ACC112 (cell line): ENCODE measurements at regions not wholly inside any gene's neighbourhood (a gene's known extent, or its start where the extent isn't known, plus 50 kb on each side); places are given as distances from the start of the nearest gene placed in this dataset.

Source experiments
- H2AFZ ChIP-seq: fragments of 200-600 bp; sonication (generic); one replicate; pipeline ENCODE4 v1.6.0; 2017; ENCODE audit warnings: antibody characterized with exemption, low read length; ENCODE audit not compliant: unreplicated experiment
- H3K27ac ChIP-seq: fragments of 200-600 bp; sonication (generic); 2 replicates; pipeline ENCODE4 v1.5.1; 2014; ENCODE audit warnings: low read depth, mild to moderate bottlenecking, antibody characterized with exemption, low read length, moderate library complexity
- H3K27me3 ChIP-seq: fragments of 200-600 bp; sonication (generic); 2 replicates; pipeline ENCODE4 v1.6.1; 2014; ENCODE audit warnings: mild to moderate bottlenecking, antibody characterized with exemption, low read length, moderate library complexity, mixed read lengths; ENCODE audit not compliant: insufficient read depth
- H3K36me3 ChIP-seq: fragments of 200-600 bp; sonication (generic); 2 replicates; pipeline ENCODE4 v1.6.1; 2016; ENCODE audit warnings: mild to moderate bottlenecking, antibody characterized with exemption, low read length, moderate library complexity, mixed read lengths; ENCODE audit not compliant: insufficient read depth
- H3K4me1 ChIP-seq: fragments of 200-600 bp; sonication (generic); one replicate; pipeline ENCODE4 v1.6.1; 2016; ENCODE audit warnings: low read length, mixed read lengths; ENCODE audit not compliant: insufficient read depth, unreplicated experiment, control insufficient read depth
- H3K4me3 ChIP-seq: fragments of 200-600 bp; sonication (generic); 2 replicates; pipeline ENCODE4 v1.5.1; 2014; ENCODE audit warnings: mild to moderate bottlenecking, low read depth, low read length
- H3K79me2 ChIP-seq: fragments of 200-600 bp; sonication (generic); one replicate; pipeline ENCODE4 v1.6.0; 2016; ENCODE audit warnings: low read length; ENCODE audit not compliant: control insufficient read depth, unreplicated experiment, insufficient read depth

GRCh38 chr17:52744179-52744578 lies 585.7 kb upstream of the CA10 start:
- Histone ChIP-seq H3K27me3 (no peaks in the 10 kb centered on the region), H3K36me3 (no peaks in the 10 kb centered on the region), H3K4me1 (no peaks in the 10 kb centered on the region), H3K27ac (no peak overlapping the region), H3K4me3 (no peak overlapping the region), H2AFZ (no peak overlapping the region), H3K79me2 (no peaks in the 10 kb centered on the region)

GRCh38 chr17:52740006-52740405 lies 581.5 kb upstream of the CA10 start:
- H3K27me3 ChIP-seq = no peaks in the 10 kb centered on the region
- no peak overlapping the region for H3K4me3 ChIP-seq
- H3K4me1 ChIP-seq = no peaks in the 10 kb centered on the region
- H3K79me2 ChIP-seq = no peaks in the 10 kb centered on the region
- H2AFZ ChIP-seq = no peak overlapping the region
- H3K36me3 ChIP-seq = no peaks in the 10 kb centered on the region
- no peak overlapping the region for H3K27ac ChIP-seq

- Histone ChIP-seq H3K79me2 (no peaks in the 10 kb centered on the region), H3K4me3 (no peak overlapping the region), H3K27ac (no peak overlapping the region), H3K27me3 (no peaks in the 10 kb centered on the region), H2AFZ (no peak overlapping the region), H3K4me1 (no peaks in the 10 kb centered on the region), H3K36me3 (no peaks in the 10 kb centered on the region)
Observed at GRCh38 chr17:52738791-52739190, 580.3 kb upstream of the CA10 start.

GRCh38 chr17:52737071-52737470 lies 578.6 kb upstream of the CA10 start:
- Histone ChIP-seq H3K27me3 (no peaks in the 10 kb centered on the region), H3K36me3 (no peaks in the 10 kb centered on the region), H3K4me3 (no peak overlapping the region), H3K79me2 (no peaks in the 10 kb centered on the region), H3K4me1 (no peaks in the 10 kb centered on the region), H3K27ac (no peak overlapping the region), H2AFZ (no peak overlapping the region)

- Histone ChIP-seq H3K79me2 (no peaks in the 10 kb centered on the region), H3K4me3 (no peak overlapping the region), H3K36me3 (no peaks in the 10 kb centered on the region), H2AFZ (no peak overlapping the region), H3K27ac (no peak overlapping the region), H3K4me1 (no peaks in the 10 kb centered on the region), H3K27me3 (no peaks in the 10 kb centered on the region)
Observed at GRCh38 chr17:52732841-52733240, 574.3 kb upstream of the CA10 start.

- no peaks in the 10 kb centered on the region for H3K4me1 ChIP-seq
- no peak overlapping the region for H3K27ac ChIP-seq
- no peak overlapping the region for H3K4me3 ChIP-seq
- no peaks in the 10 kb centered on the region for H3K36me3 ChIP-seq
- no peak overlapping the region for H2AFZ ChIP-seq
- no peaks in the 10 kb centered on the region for H3K27me3 ChIP-seq
- no peaks in the 10 kb centered on the region for H3K79me2 ChIP-seq
Observed at GRCh38 chr17:52724578-52724977, 566.1 kb upstream of the CA10 start.

- H3K4me1 ChIP-seq = no peaks in the 10 kb centered on the region
- no peak overlapping the region for H3K4me3 ChIP-seq
- no peaks in the 10 kb centered on the region for H3K27me3 ChIP-seq
- H2AFZ ChIP-seq = no peak overlapping the region
- H3K36me3 ChIP-seq = no peaks in the 10 kb centered on the region
- no peak overlapping the region for H3K27ac ChIP-seq
- H3K79me2 ChIP-seq = no peaks in the 10 kb centered on the region
Observed at GRCh38 chr17:52721910-52722309, 563.4 kb upstream of the CA10 start.

- no peak overlapping the region for H3K4me3 ChIP-seq
- H3K4me1 ChIP-seq = no peaks in the 10 kb centered on the region
- H3K27ac ChIP-seq = no peak overlapping the region
- no peak overlapping the region for H2AFZ ChIP-seq
- H3K79me2 ChIP-seq = no peaks in the 10 kb centered on the region
- H3K27me3 ChIP-seq = no peaks in the 10 kb centered on the region
- no peaks in the 10 kb centered on the region for H3K36me3 ChIP-seq
Observed at GRCh38 chr17:52710363-52710901, 551.9 kb upstream of the CA10 start.

- H3K4me3 ChIP-seq = no peak overlapping the region
Observed at GRCh38 chr17:52709724-52710123, 551.2 kb upstream of the CA10 start.

GRCh38 chr17:52696362-52696761 lies 537.8 kb upstream of the CA10 start:
- Histone ChIP-seq H3K27ac (no peak overlapping the region), H3K4me1 (no peaks in the 10 kb centered on the region), H2AFZ (no peak overlapping the region), H3K27me3 (no peaks in the 10 kb centered on the region), H3K4me3 (no peak overlapping the region), H3K79me2 (no peaks in the 10 kb centered on the region), H3K36me3 (no peaks in the 10 kb centered on the region)

More at GRCh38 chr17:52709724-52710123, 551.2 kb upstream of the CA10 start:
- no peaks in the 10 kb centered on the region for H3K27me3 ChIP-seq
- no peaks in the 10 kb centered on the region for H3K79me2 ChIP-seq
- H3K4me1 ChIP-seq = no peaks in the 10 kb centered on the region
- H2AFZ ChIP-seq = no peak overlapping the region
- H3K27ac ChIP-seq = no peak overlapping the region
- H3K36me3 ChIP-seq = no peaks in the 10 kb centered on the region

- H3K4me1 ChIP-seq = no peaks in the 10 kb centered on the region
Observed at GRCh38 chr17:52686140-52686539, 527.6 kb upstream of the CA10 start.

More at GRCh38 chr17:52686140-52686539, 527.6 kb upstream of the CA10 start:
- no peak overlapping the region for H3K27ac ChIP-seq
- H3K4me3 ChIP-seq = no peak overlapping the region
- no peak overlapping the region for H2AFZ ChIP-seq
- no peaks in the 10 kb centered on the region for H3K27me3 ChIP-seq
- no peaks in the 10 kb centered on the region for H3K79me2 ChIP-seq
- H3K36me3 ChIP-seq = no peaks in the 10 kb centered on the region
